Gastroesophageal sphincter (tissue), 4 donors: ENCODE measurements at regions not wholly inside any gene's neighbourhood (a gene's known extent, or its start where the extent isn't known, plus 50 kb on each side); places are given as distances from the start of the nearest gene placed in this dataset.
"Not testable (repeated sequence)": the region's sequence is repeated elsewhere in the genome, so short reads cannot be mapped to it uniquely, and the experiment has no call there.

Experiments
- ATAC-seq: fragments of 150-250 bp; one replicate; pipeline ENCODE4 v1.9.1; 2016; ENCODE audit warnings: mild to moderate bottlenecking, moderate library complexity
- H3K27ac ChIP-seq, 4 donors: fragments of 200-600 bp; sonication (generic) in 3 of 4; 1 replicate in 3 of 4; 2 replicates in 1 of 4; pipeline ENCODE4 v1.5.1; 2016 to 2019
- H3K27me3 ChIP-seq: fragments of 200-600 bp; sonication (generic); one replicate; pipeline ENCODE4 v1.5.1; 2019
- H3K36me3 ChIP-seq, 2 donors: fragments of 200-600 bp; sonication (generic); one replicate each; pipeline ENCODE4 v1.5.1; 2019; ENCODE audit warnings: control low read depth in 1 of 2
- H3K4me1 ChIP-seq, 3 donors: fragments of 200-600 bp; sonication (generic); 1 replicate in 2 of 3; 2 replicates in 1 of 3; pipeline ENCODE4 v1.5.1; 2016 to 2019; ENCODE audit warnings: control low read depth in 2 of 3
- H3K4me3 ChIP-seq, 2 donors: fragments of 200-600 bp; sonication (generic); one replicate each; pipeline ENCODE4 v1.5.1; 2019; ENCODE audit warnings: mild to moderate bottlenecking in 1 of 2, moderate library complexity in 1 of 2
- H3K9me3 ChIP-seq, 3 donors: fragments of 200-600 bp; sonication (generic); one replicate each; pipeline ENCODE4 v1.5.1; 2017 to 2019; ENCODE audit warnings: control low read depth in 2 of 3
- CTCF ChIP-seq, 4 experiments: fragments of 200-600 bp in 2 of 4; fragments of 450-650 bp in 2 of 4; sonication (generic) in 1 of 4; IDR thresholded peaks; one replicate each; pipeline ENCODE4 v1.5.1; 2017 to 2019; ENCODE audit warnings: antibody characterized with exemption in 4 of 4, mild to moderate bottlenecking in 2 of 4, moderate library complexity in 2 of 4
- EP300 ChIP-seq: sonication (generic); formaldehyde crosslinking; IDR thresholded peaks from one replicate; pipeline ENCODE4 v1.6.1; 2017; ENCODE audit warnings: antibody characterized with exemption, mild to moderate bottlenecking
- POLR2A ChIP-seq, 2 donors: fragments of 450-650 bp; IDR thresholded peaks; one replicate each; pipeline ENCODE4 v1.6.1; 2017; ENCODE audit warnings: antibody characterized with exemption in 2 of 2, mild to moderate bottlenecking in 2 of 2, moderate library complexity in 1 of 2
- POLR2AphosphoS5 ChIP-seq: sonication (generic); formaldehyde crosslinking; IDR thresholded peaks from one replicate; pipeline ENCODE4 v1.6.1; 2017; ENCODE audit warnings: antibody characterized with exemption
- WGBS, 2 donors: methylation state at CpG; one replicate each; pipeline ENCODE4 v1.1.5; 2018; ENCODE audit warnings: low coverage in 1 of 2; 5-methylcytosine and 5-hydroxymethylcytosine counted together

GRCh38 chr1:190812996-190813395 lies 335.3 kb upstream of the BRINP3 start:
- no peaks in the 10 kb centered on the region for H3K36me3 ChIP-seq
- no peak for TF ChIP-seq POLR2A (IDR thresholded peaks at IDR 0.05)
- TF ChIP-seq POLR2AphosphoS5, result no peak
- no peak for TF ChIP-seq CTCF (IDR thresholded peaks at IDR 0.05)
- TF ChIP-seq EP300, result no peak
- no peak for ATAC-seq
- no peaks in the 10 kb centered on the region for H3K4me1 ChIP-seq
- no peak overlapping the region for H3K27ac ChIP-seq
- 80 to 83% methylated on average over 2 of the region's 2 CpGs for WGBS, 2 donors
- H3K9me3 ChIP-seq, result no peaks in the 10 kb centered on the region
- no peak overlapping the region for H3K4me3 ChIP-seq
- no peaks in the 10 kb centered on the region for H3K27me3 ChIP-seq

- Histone ChIP-seq H3K9me3 (no peaks in the 10 kb centered on the region), H3K27me3 (no peaks in the 10 kb centered on the region), H3K4me3 (no peak overlapping the region), H3K4me1 (no peaks in the 10 kb centered on the region), H3K27ac (no peak overlapping the region), H3K36me3 (no peaks in the 10 kb centered on the region)
- no peak for ATAC-seq
- TF ChIP-seq POLR2A (IDR thresholded peaks at IDR 0.05), result no peak
- no peak for TF ChIP-seq CTCF (IDR thresholded peaks at IDR 0.05)
Measured at GRCh38 chr1:190832511-190832910, 354.8 kb upstream of the BRINP3 start.

GRCh38 chr1:190835658-190836057 lies 358.0 kb upstream of the BRINP3 start:
- no peak for TF ChIP-seq EP300
- TF ChIP-seq POLR2A (IDR thresholded peaks at IDR 0.05), result no peak
- TF ChIP-seq POLR2AphosphoS5, result no peak
- TF ChIP-seq CTCF (IDR thresholded peaks at IDR 0.05), result no peak
- Histone ChIP-seq H3K27me3 (no peaks in the 10 kb centered on the region), H3K36me3 (no peaks in the 10 kb centered on the region), H3K27ac (no peak overlapping the region), H3K4me1 (no peaks in the 10 kb centered on the region), H3K4me3 (no peak overlapping the region), H3K9me3 (no peaks in the 10 kb centered on the region)
- 81 to 90% methylated on average over 2 to 4 of the region's 4 CpGs for WGBS, 2 donors
- no peak for ATAC-seq

DNA sequence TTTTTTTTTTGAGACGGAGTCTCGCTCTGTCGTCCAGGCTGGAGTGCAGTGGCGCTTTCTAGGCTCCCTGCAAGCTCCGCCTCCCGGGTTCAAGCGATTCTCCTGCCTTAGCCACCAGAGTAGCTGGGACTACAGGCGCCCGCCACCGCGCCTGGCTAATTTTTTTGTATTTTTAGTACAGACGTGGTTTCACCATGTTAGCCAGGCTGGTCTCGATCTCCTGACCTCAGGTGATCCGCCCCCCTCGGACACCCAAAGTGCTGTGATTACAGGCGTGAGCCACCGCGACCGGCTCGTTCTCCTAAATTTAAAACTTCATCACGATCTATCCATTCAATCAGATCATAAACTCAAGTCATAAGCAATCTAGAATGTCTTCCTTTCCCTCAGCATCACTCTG lies 359.5 kb upstream of the BRINP3 start:
- 80 to 91% methylated on average over 6 to 10 of the region's 21 CpGs for WGBS, 2 donors

DNA sequence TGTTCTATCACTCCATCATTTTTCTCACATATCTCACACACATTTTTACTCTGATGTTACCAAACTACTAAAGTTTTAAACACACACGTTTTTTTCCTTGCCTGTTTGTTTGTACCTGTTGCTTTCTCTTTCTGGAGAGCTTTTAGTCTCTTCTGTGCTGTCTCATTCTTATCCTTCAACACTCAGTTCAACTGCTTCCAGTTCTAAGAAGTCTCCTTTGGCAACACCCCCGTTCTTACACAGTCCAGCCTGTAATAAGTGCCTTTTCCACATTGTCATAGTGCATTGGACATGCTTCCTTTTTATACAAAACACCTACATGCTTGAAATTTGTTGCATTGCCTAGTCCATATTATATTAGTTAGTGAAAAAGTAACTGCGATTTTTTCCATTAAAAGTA lies 360.2 kb upstream of the BRINP3 start:
- Histone ChIP-seq H3K27me3 (no peaks in the 10 kb centered on the region), H3K27ac (no peak overlapping the region), H3K4me3 (no peak overlapping the region), H3K9me3 (no peaks in the 10 kb centered on the region), H3K36me3 (no peaks in the 10 kb centered on the region), H3K4me1 (no peaks in the 10 kb centered on the region)
- TF ChIP-seq POLR2A (IDR thresholded peaks at IDR 0.05), result no peak
- no peak for TF ChIP-seq CTCF (IDR thresholded peaks at IDR 0.05)
- TF ChIP-seq EP300, result no peak
- no peak for TF ChIP-seq POLR2AphosphoS5
- ATAC-seq, result no peak
- 54 to 61% methylated on average over 3 of the region's 3 CpGs for WGBS, 2 donors

More for the DNA sequence above, 359.5 kb upstream of the BRINP3 start:
- not testable (repeated sequence) for H3K4me3 ChIP-seq, ATAC-seq, H3K4me1 ChIP-seq, H3K9me3 ChIP-seq, H3K27ac ChIP-seq, H3K36me3 ChIP-seq, H3K27me3 ChIP-seq

DNA sequence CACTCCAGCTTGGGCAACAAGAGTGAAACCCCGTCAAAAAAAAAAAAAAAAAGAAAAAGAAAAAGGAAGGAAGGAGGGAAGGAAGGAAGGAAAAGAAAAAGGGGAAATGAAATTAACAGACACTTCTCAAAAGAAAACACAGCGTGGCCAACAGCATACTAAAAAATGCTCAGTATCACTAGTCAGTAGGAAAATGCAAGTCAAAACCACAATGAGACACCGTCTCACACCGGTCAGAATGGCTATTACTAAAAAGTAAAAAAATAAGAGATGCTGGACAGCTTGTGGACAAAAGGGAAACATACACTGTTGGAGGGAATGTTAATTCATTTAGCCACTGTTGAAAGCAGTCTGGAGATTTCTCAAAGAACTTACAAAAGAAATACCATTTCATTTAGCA lies 369.5 kb upstream of the BRINP3 start:
- no peak for ATAC-seq
- TF ChIP-seq CTCF (IDR thresholded peaks at IDR 0.05), result no peak
- no peak for TF ChIP-seq POLR2A (IDR thresholded peaks at IDR 0.05)
- Histone ChIP-seq H3K36me3 (no peaks in the 10 kb centered on the region), H3K4me1 (no peaks in the 10 kb centered on the region), H3K4me3 (no peak overlapping the region), H3K9me3 (no peaks in the 10 kb centered on the region), H3K27me3 (no peaks in the 10 kb centered on the region), H3K27ac (no peak overlapping the region)
- 74 to 77% methylated on average over 3 to 4 of the region's 4 CpGs for WGBS, 2 donors
